ENCODE measurements at regions not wholly inside any gene's neighbourhood (a gene's known extent, or its start where the extent isn't known, plus 50 kb on each side); places are given as distances from the start of the nearest gene placed in this dataset.

DNA sequence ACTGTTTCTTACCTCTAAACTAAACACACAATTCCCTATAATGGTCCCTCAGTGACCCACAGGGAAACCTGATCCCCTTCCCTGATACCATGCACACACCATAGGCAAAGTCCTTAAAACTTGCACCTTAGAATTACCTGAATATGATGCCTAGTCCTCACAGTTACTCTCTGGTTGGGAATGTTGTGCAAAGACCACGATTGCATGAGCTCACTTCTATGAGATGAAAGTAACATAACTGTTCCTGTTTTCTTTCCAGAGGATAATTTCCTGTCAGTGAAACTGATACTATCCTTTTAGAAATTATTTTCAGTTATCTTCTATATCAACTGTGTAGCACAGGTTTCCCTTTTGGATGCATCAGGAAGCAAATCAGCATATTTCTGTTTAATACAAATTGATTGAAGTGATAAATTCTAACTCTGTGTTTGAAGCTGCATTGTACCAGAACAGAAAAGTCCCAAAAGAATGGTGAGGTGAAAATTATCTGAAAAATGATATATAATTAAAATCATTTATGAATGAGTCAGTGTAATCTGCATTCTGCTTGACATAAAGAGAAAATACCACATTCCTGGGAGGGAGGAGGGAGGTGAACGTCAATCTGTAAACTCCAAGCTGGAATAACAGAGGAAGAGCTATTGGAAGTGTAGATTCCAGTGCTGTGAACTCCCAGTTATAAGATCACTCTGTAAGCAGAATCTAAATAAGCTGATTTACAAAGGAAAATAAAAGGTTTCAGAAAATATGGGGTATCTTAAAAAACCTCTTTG lies 51.2 kb upstream of the TNFAIP8 start:
- Histone ChIP-seq H3K4me1 (ENCODE audit: control insufficient read depth, insufficient read depth, low read length) (peaks cover 16% of the 10 kb centered on the region), H4K5ac (ENCODE audit: low read depth, low read length) (peak overlapping the region; percentile 4; the same call in 1 of the 2 replicates), H2BK120ac (ENCODE audit: low read depth, low read length) (peak overlapping the region; percentile 86), H3K36me3 (ENCODE audit: control insufficient read depth, insufficient read depth, low read length) (no peaks in the 10 kb centered on the region), H2BK5ac (ENCODE audit: low read depth, low read length, poor library complexity, severe bottlenecking) (peak overlapping the region; percentile 94), H3K56ac (ENCODE audit: extremely low read depth, insufficient read depth, low read length) (0 out of 2 replicates have a peak overlapping the region, but pooled peaks have one; percentile 50), H3K4ac (ENCODE audit: low read depth, low read length) (peak overlapping the region; percentile 66), H3K79me1 (ENCODE audit: low read depth in 1 of 2, low read length in 2 of 2) (peaks cover 13 to 32% of the 10 kb centered on the region in 2 experiments), H3K4me2 (ENCODE audit: low read depth, low read length) (no peak overlapping the region), H3K27me3 (ENCODE audit: control insufficient read depth, insufficient read depth, low read length) (no peaks in the 10 kb centered on the region), H3K18ac (ENCODE audit: low read depth, low read length) (peak overlapping the region; percentile 49; the same call in 1 of the 2 replicates), H2AK9ac (replicated peaks; ENCODE audit: low read depth, low read length, poor library complexity) (no peak overlapping the region), H4K91ac (ENCODE audit: insufficient read depth, low read depth, low read length) (peak overlapping the region; percentile 56; the same call in 1 of the 2 replicates), H3K9me1 (ENCODE audit: insufficient read depth, low read length) (peaks cover 3% of the 10 kb centered on the region), H2AK5ac (ENCODE audit: low read depth, low read length) (peak overlapping the region; percentile 61; the same call in 1 of the 2 replicates), H3K27ac (ENCODE audit: insufficient read depth, low read length) (peak overlapping the region; percentile 91; the same call in 1 of the 2 replicates), H3K23ac (ENCODE audit: low read depth, low read length) (peak overlapping the region; percentile 2), H3K9me3 (ENCODE audit: control insufficient read depth, insufficient read depth, low read length) (no peaks in the 10 kb centered on the region), H2AFZ (replicated peaks; ENCODE audit: low read length, poor library complexity) (no peak overlapping the region), H3K14ac (replicated peaks; ENCODE audit: low read depth, low read length) (peak overlapping the region; percentile 62), H2BK15ac (ENCODE audit: low read depth, low read length) (0 out of 3 replicates have a peak overlapping the region, but pooled peaks have one; percentile 68), H3K4me3 (ENCODE audit: insufficient read depth, low read depth, low read length) (no peak overlapping the region), H4K8ac (ENCODE audit: low read depth in 2 of 2, low read length in 2 of 2) (peak overlapping the region; percentile 3 to 85; a peak in 2 of 4 replicates), H2BK20ac (ENCODE audit: low read depth, low read length) (peak overlapping the region; percentile 83), H4K20me1 (ENCODE audit: insufficient read depth, low read length) (no peaks in the 10 kb centered on the region; the same call in 1 of the 2 replicates), H3K9ac (ENCODE audit: low read depth, low read length) (0 out of 2 replicates have a peak overlapping the region, but pooled peaks have one; percentile 20)
- no CpG with 5 or more reads among the region's 2 CpGs for WGBS, 2 experiments (ENCODE audit: extremely low coverage in 2 of 2, insufficient read length in 1 of 2)
- DNase-seq (peak; percentile 58), ATAC-seq (ENCODE audit: low read depth) (no peak)
- in situ Hi-C loops (cut with MboI; ENCODE audit: low sequenced_read_pairs) (no loop called here), intact Hi-C loops (cut with micrococcal nuclease) (loop anchor here (1.0 kb wide), 1 partner anchor 9 kb away; no protein-coding TSS in a partner anchor), dilution Hi-C loops (cut with HindIII; ENCODE audit: low sequenced_read_pairs, unreplicated experiment) (no loop called here)
- ChIA-PET CTCF (interaction anchor here (0.8 to 1.6 kb wide), 2 partner anchors 10 to 107 kb away, joined by 3 to 4 read pairs; no protein-coding TSS in a partner anchor), POLR2A (ENCODE audit: unreplicated experiment) (no interaction called here)
- peak; percentile 74 for TF ChIP-seq CEBPB (IDR thresholded peaks at IDR 0.05; ENCODE audit: low read depth, low read length)
- no peak for TF ChIP-seq USF2 (IDR thresholded peaks at IDR 0.05; ENCODE audit: low read depth, low read length)
- no TSS peak for BruUV-seq (replicated peaks)
